Upper lobe of left lung (tissue), 6 donors: ENCODE measurements at regions not wholly inside any gene's neighbourhood (a gene's known extent, or its start where the extent isn't known, plus 50 kb on each side); places are given as distances from the start of the nearest gene placed in this dataset.
A peak's percentile ranks its signal among the peaks of the same experiment; 100 is the strongest.

Experiments
- ATAC-seq, 2 donors: fragments of 200-7000 bp; cut with Tn5 transposase; one replicate each; pipeline ENCODE4 v1.9.1; 2022; ENCODE audit warnings: mild to moderate bottlenecking in 2 of 2, moderate library complexity in 2 of 2; ENCODE audit not compliant: low FRiP score in 2 of 2
- DNase-seq, 2 donors: peaks; one replicate each; pipeline ENCODE4 v3.0.0-alpha.2; 2019 to 2020
- H3K27ac ChIP-seq, 4 donors: fragments of 200-600 bp; sonication (generic); one replicate each; pipeline ENCODE4 v1.5.1; 2016 to 2019
- H3K27me3 ChIP-seq, 4 donors: fragments of 200-600 bp; sonication (generic); one replicate each; pipeline ENCODE4 v1.5.1; 2017 to 2019
- H3K36me3 ChIP-seq, 4 donors: fragments of 200-600 bp; sonication (generic); one replicate each; pipeline ENCODE4 v1.5.1; 2016 to 2019
- H3K4me1 ChIP-seq, 4 donors: fragments of 200-600 bp; sonication (generic); one replicate each; pipeline ENCODE4 v1.5.1; 2018 to 2019
- H3K4me3 ChIP-seq, 4 donors: fragments of 200-600 bp; sonication (generic); one replicate each; pipeline ENCODE4 v1.5.1; 2017 to 2019; ENCODE audit warnings: mild to moderate bottlenecking in 2 of 4, moderate library complexity in 1 of 4
- H3K9me3 ChIP-seq, 4 donors: fragments of 200-600 bp; sonication (generic); one replicate each; pipeline ENCODE4 v1.5.1; 2018 to 2019
- CTCF ChIP-seq, 6 experiments: fragments of 450-650 bp in 4 of 6; fragments of 200-600 bp in 2 of 6; sonication (generic) in 2 of 6; IDR thresholded peaks; one replicate each; pipeline ENCODE4 v1.5.1; 2016 to 2019; ENCODE audit warnings: antibody characterized with exemption in 6 of 6
- EP300 ChIP-seq, 4 donors: sonication (generic); formaldehyde crosslinking; IDR thresholded peaks; one replicate each; pipeline ENCODE4 v1.5.1; 2017; ENCODE audit warnings: antibody characterized with exemption in 4 of 4, control low read depth in 2 of 4
- POLR2A ChIP-seq, 4 donors: fragments of 450-650 bp; IDR thresholded peaks; one replicate each; pipeline ENCODE4 v1.5.1; 2016 to 2017; ENCODE audit warnings: antibody characterized with exemption in 4 of 4, mild to moderate bottlenecking in 2 of 4
- POLR2AphosphoS5 ChIP-seq, 2 donors: sonication (generic); formaldehyde crosslinking; IDR thresholded peaks; one replicate each; pipeline ENCODE4 v1.5.1; 2017; ENCODE audit warnings: antibody characterized with exemption in 2 of 2
- WGBS, 2 donors: methylation state at CpG; one replicate each; pipeline ENCODE4 v1.1.5; 2017 to 2018; 5-methylcytosine and 5-hydroxymethylcytosine counted together
- donor health status: DM: no; HTN: no; CAD: no; lungs with moderate emphysema.
- donor health status: DM: no; HTN: yes; CAD: no; lungs with severe emphysema.

- H3K4me3 ChIP-seq: no peak overlapping the region
- no peaks in the 10 kb centered on the region for H3K36me3 ChIP-seq
- no peaks in the 10 kb centered on the region for H3K4me1 ChIP-seq
- ATAC-seq (no peak), DNase-seq (no peak)
- no peaks in the 10 kb centered on the region for H3K9me3 ChIP-seq
- H3K27ac ChIP-seq: no peak overlapping the region
- TF ChIP-seq POLR2A (IDR thresholded peaks at IDR 0.05): no peak
- TF ChIP-seq POLR2AphosphoS5 (IDR thresholded peaks at IDR 0.05): no peak
- TF ChIP-seq EP300 (IDR thresholded peaks at IDR 0.05): no peak
- TF ChIP-seq CTCF (IDR thresholded peaks at IDR 0.05): no peak
- WGBS, 2 donors: 56 to 71% methylated on average over 5 of the region's 5 CpGs
- no peaks in the 10 kb centered on the region for H3K27me3 ChIP-seq
Observed at GRCh38 chr4:181202240-181202639, 1041.0 kb upstream of the TENM3 start.

DNA sequence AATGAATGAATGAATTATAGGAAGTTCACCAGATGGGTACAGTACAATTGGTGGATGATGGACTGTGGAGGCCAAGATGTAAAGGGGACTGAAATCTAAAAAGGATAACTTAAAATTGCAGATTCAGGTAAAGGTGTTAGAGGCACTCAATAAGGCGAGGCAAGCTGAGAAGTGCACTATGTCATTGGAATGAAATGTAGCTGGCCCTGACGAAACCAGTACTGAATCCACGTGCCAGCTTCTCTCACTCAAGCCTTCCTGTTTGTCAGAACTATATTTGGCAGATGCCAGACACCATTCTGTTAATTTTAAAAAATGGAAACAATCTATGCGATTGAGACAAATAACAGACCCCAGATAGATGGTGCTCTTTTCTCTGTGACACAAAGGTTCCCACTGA is 1039.1 kb upstream of the TENM3 start:
- WGBS, 2 donors: 50 to 69% methylated on average over 4 of the region's 4 CpGs
- ATAC-seq: no peak

DNA sequence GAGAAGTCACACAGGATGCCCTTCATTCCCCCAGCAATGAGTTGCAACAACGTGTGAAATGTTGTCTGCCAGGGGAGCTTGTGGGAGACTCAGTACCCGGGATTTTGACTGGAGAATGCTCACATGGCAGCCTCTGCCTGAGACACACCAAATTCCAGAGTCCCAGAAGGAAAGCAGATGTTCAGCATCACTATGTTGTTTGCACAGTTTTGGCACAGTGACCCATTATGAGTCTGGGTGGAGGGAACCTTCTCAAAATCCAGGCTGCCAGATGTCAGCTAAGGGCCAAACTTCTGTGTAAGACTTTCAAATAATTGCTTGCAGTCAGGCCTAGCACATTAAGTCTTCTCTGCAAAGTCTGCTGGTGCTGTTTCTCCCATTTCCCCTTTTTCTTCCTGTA is 1029.7 kb upstream of the TENM3 start:
- Histone ChIP-seq H3K27me3 (no peaks in the 10 kb centered on the region), H3K36me3 (no peaks in the 10 kb centered on the region), H3K4me3 (no peak overlapping the region), H3K9me3 (no peaks in the 10 kb centered on the region), H3K4me1 (no peaks in the 10 kb centered on the region), H3K27ac (no peak overlapping the region)
- DNase-seq (no peak), ATAC-seq (peak in 1 of 2 donors; percentile 54)
- 52 to 63% methylated on average over 2 of the region's 2 CpGs for WGBS, 2 donors
- TF ChIP-seq CTCF (IDR thresholded peaks at IDR 0.05): no peak
- TF ChIP-seq EP300 (IDR thresholded peaks at IDR 0.05): no peak
- TF ChIP-seq POLR2AphosphoS5 (IDR thresholded peaks at IDR 0.05): no peak
- TF ChIP-seq POLR2A (IDR thresholded peaks at IDR 0.05): no peak

More for the DNA sequence above, 1039.1 kb upstream of the TENM3 start:
- H3K27ac ChIP-seq: no peak overlapping the region
- H3K9me3 ChIP-seq: no peaks in the 10 kb centered on the region
- H3K27me3 ChIP-seq: no peaks in the 10 kb centered on the region
- no peaks in the 10 kb centered on the region for H3K4me1 ChIP-seq
- TF ChIP-seq CTCF (IDR thresholded peaks at IDR 0.05) (no peak), EP300 (IDR thresholded peaks at IDR 0.05) (no peak), POLR2A (IDR thresholded peaks at IDR 0.05) (no peak), POLR2AphosphoS5 (IDR thresholded peaks at IDR 0.05) (no peak)
- no peak for DNase-seq
- no peaks in the 10 kb centered on the region for H3K36me3 ChIP-seq
- H3K4me3 ChIP-seq: no peak overlapping the region

GRCh38 chr4:181216501-181216900 is 1026.7 kb upstream of the TENM3 start:
- WGBS, 2 donors: 60 to 83% methylated on average over 2 of the region's 2 CpGs
- ATAC-seq: no peak
- Histone ChIP-seq H3K36me3 (no peaks in the 10 kb centered on the region), H3K4me1 (no peaks in the 10 kb centered on the region), H3K4me3 (no peak overlapping the region), H3K27ac (no peak overlapping the region), H3K27me3 (no peaks in the 10 kb centered on the region), H3K9me3 (no peaks in the 10 kb centered on the region)
- TF ChIP-seq POLR2AphosphoS5 (IDR thresholded peaks at IDR 0.05) (no peak), EP300 (IDR thresholded peaks at IDR 0.05) (no peak), CTCF (IDR thresholded peaks at IDR 0.05) (no peak), POLR2A (IDR thresholded peaks at IDR 0.05) (no peak)
- DNase-seq: no peak

DNA sequence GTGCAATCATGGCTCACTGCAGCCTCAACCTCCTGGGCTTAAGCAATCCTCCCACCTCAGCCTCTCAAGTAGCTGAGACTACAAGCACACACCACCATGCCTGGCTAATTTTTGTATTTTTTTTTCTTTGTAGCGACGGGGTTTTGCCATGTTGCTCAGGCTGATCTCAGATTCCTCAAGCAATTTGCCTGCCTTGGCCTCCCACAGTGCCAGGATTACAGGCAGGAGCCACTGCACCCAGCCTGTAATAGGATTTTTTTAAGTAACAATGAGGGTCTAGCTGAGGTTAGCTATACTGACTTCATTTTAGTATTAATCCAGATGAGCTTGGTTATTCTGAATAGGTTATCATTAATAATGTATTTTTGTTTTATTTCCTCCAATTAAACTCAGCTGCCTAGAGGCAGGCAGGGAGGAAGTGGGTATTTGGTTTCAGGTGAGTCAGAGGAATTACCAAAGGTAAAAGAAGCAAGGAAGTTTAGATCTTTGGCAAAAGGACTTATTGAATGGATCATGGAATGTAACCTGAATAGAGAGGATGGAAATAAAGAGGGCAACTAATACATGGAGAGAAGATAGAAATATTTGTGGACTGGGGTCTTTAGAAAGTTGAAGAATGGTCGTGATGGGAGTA is 1023.3 kb upstream of the TENM3 start:
- DNase-seq (no peak), ATAC-seq (no peak)
- H3K27ac ChIP-seq: no peak overlapping the region
- H3K27me3 ChIP-seq: no peaks in the 10 kb centered on the region
- TF ChIP-seq CTCF (IDR thresholded peaks at IDR 0.05) (no peak), POLR2AphosphoS5 (IDR thresholded peaks at IDR 0.05) (no peak), EP300 (IDR thresholded peaks at IDR 0.05) (no peak), POLR2A (IDR thresholded peaks at IDR 0.05) (no peak)
- 55 to 75% methylated on average over 3 of the region's 3 CpGs for WGBS, 2 donors
- no peaks in the 10 kb centered on the region for H3K4me1 ChIP-seq
- H3K36me3 ChIP-seq: no peaks in the 10 kb centered on the region
- no peak overlapping the region for H3K4me3 ChIP-seq
- H3K9me3 ChIP-seq: no peaks in the 10 kb centered on the region
